HL-60 (cell line): ENCODE measurements at regions not wholly inside any gene's neighbourhood (a gene's known extent, or its start where the extent isn't known, plus 50 kb on each side); places are given as distances from the start of the nearest gene placed in this dataset.

ENCODE experiments used
- DNase-seq, 2 experiments: peaks; one replicate each; pipeline ENCODE4 v3.0.0-alpha.2; 2010 to 2020; ENCODE audit warnings: low read depth in 1 of 2, low spot score in 1 of 2
- H3K27ac ChIP-seq: fragments of 250-450 bp; sonication (Bioruptor Pico); replicated peaks from 2 replicates; pipeline ENCODE4 v1.5.1; 2020; ENCODE audit warnings: mild to moderate bottlenecking, moderate library complexity
- H3K27me3 ChIP-seq: fragments of 250-450 bp; sonication (Bioruptor Pico); 2 replicates; pipeline ENCODE4 v1.5.1; 2021; ENCODE audit warnings: mild to moderate bottlenecking, moderate library complexity; ENCODE audit not compliant: insufficient read depth, poor library complexity, severe bottlenecking
- H3K4me3 ChIP-seq: replicated peaks from 2 replicates; pipeline ENCODE4 v1.5.1; 2011; ENCODE audit warnings: mild to moderate bottlenecking, control low read depth, low read length; ENCODE audit not compliant: insufficient read depth
- CTCF ChIP-seq: IDR thresholded peaks from one replicate; pipeline ENCODE4 v1.5.1; 2011; ENCODE audit warnings: low read length, control low read depth, inconsistent platforms; ENCODE audit not compliant: insufficient read depth
- GABPA ChIP-seq: IDR thresholded peaks from 2 replicates; pipeline ENCODE4 v1.6.1; 2012; ENCODE audit warnings: low read depth
- POLR2AphosphoS5 ChIP-seq: IDR thresholded peaks from 2 replicates; pipeline ENCODE4 v1.6.1; 2012; ENCODE audit warnings: low read depth
- REST ChIP-seq: IDR thresholded peaks from 2 replicates; pipeline ENCODE4 v1.6.1; 2012; ENCODE audit warnings: low read depth; ENCODE audit not compliant: insufficient replicate concordance
- SPI1 ChIP-seq: IDR thresholded peaks from 2 replicates; pipeline ENCODE4 v1.6.1; 2012; ENCODE audit warnings: low read depth, mild to moderate bottlenecking, borderline replicate concordance

GRCh38 chr18:72411261-72411660 lies 132.9 kb downstream of the CBLN2 start:
- Histone ChIP-seq H3K27ac (no peak overlapping the region), H3K4me3 (no peak overlapping the region), H3K27me3 (no peaks in the 10 kb centered on the region)
- no peak for DNase-seq
- no peak for TF ChIP-seq POLR2AphosphoS5
- TF ChIP-seq SPI1: no peak
- no peak for TF ChIP-seq GABPA
- TF ChIP-seq REST: no peak
- no peak for TF ChIP-seq CTCF

- no peak for DNase-seq
- H3K27me3 ChIP-seq: no peaks in the 10 kb centered on the region
- no peak overlapping the region for H3K27ac ChIP-seq
- no peak for TF ChIP-seq GABPA
- TF ChIP-seq SPI1: no peak
- no peak for TF ChIP-seq REST
- no peak for TF ChIP-seq POLR2AphosphoS5
- no peak for TF ChIP-seq CTCF
- no peak overlapping the region for H3K4me3 ChIP-seq
Measured at GRCh38 chr18:72410399-72410798, 133.7 kb downstream of the CBLN2 start.

- H3K4me3 ChIP-seq: no peak overlapping the region
- TF ChIP-seq REST: no peak
- no peak for TF ChIP-seq POLR2AphosphoS5
- no peak for TF ChIP-seq SPI1
- TF ChIP-seq CTCF: no peak
- TF ChIP-seq GABPA: no peak
- no peak overlapping the region for H3K27ac ChIP-seq
- no peaks in the 10 kb centered on the region for H3K27me3 ChIP-seq
- DNase-seq: no peak
Measured at GRCh38 chr18:72409903-72410302, 134.2 kb downstream of the CBLN2 start.
